Progenitor cell of endocrine pancreas (in vitro differentiated cells): ENCODE measurements at regions not wholly inside any gene's neighbourhood (a gene's known extent, or its start where the extent isn't known, plus 50 kb on each side); places are given as distances from the start of the nearest gene placed in this dataset.

Experiments
- DNase-seq: peaks from one replicate; pipeline ENCODE4 v3.0.0; 2021; ENCODE audit warnings: low spot score; ENCODE audit not compliant: unreplicated experiment
- H3K27ac Mint-ChIP-seq: 2 replicates; pipeline ENCODE4 v1.8.0; 2021; ENCODE audit warnings: mild to moderate bottlenecking, moderate library complexity, mixed read lengths
- H3K27me3 Mint-ChIP-seq: 2 replicates; pipeline ENCODE4 v1.8.0; 2021; ENCODE audit warnings: mixed read lengths
- H3K36me3 Mint-ChIP-seq: 2 replicates; pipeline ENCODE4 v1.8.0; 2022; ENCODE audit warnings: mixed read lengths; ENCODE audit not compliant: insufficient read depth
- H3K4me1 Mint-ChIP-seq: 2 replicates; pipeline ENCODE4 v1.8.0; 2021; ENCODE audit warnings: low read depth, mixed read lengths
- H3K4me3 Mint-ChIP-seq: 2 replicates; pipeline ENCODE4 v1.8.0; 2021; ENCODE audit warnings: low read depth, mild to moderate bottlenecking, moderate library complexity, mixed read lengths
- H3K9me3 Mint-ChIP-seq: 2 replicates; pipeline ENCODE4 v1.8.0; 2021; ENCODE audit warnings: low read depth, mixed read lengths
- TF ChIP-seq, protein P1 (sequence below): fragments of 200-600 bp; sonication (generic); IDR thresholded peaks from one replicate; pipeline ENCODE4 v1.5.0; 2021; ENCODE audit warnings: antibody characterized with exemption, mild to moderate bottlenecking; ENCODE audit not compliant: unreplicated experiment

GRCh38 chr13:103810026-103810425 lies 743.8 kb upstream of the SLC10A2 start:
- no peak overlapping the region for H3K27ac Mint-ChIP-seq
- DNase-seq, result no peak
- H3K4me1 Mint-ChIP-seq, result no peaks in the 10 kb centered on the region
- TF ChIP-seq, protein P1, sequence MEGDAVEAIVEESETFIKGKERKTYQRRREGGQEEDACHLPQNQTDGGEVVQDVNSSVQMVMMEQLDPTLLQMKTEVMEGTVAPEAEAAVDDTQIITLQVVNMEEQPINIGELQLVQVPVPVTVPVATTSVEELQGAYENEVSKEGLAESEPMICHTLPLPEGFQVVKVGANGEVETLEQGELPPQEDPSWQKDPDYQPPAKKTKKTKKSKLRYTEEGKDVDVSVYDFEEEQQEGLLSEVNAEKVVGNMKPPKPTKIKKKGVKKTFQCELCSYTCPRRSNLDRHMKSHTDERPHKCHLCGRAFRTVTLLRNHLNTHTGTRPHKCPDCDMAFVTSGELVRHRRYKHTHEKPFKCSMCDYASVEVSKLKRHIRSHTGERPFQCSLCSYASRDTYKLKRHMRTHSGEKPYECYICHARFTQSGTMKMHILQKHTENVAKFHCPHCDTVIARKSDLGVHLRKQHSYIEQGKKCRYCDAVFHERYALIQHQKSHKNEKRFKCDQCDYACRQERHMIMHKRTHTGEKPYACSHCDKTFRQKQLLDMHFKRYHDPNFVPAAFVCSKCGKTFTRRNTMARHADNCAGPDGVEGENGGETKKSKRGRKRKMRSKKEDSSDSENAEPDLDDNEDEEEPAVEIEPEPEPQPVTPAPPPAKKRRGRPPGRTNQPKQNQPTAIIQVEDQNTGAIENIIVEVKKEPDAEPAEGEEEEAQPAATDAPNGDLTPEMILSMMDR, result no peak
- no peak overlapping the region for H3K4me3 Mint-ChIP-seq
- H3K9me3 Mint-ChIP-seq, result peaks cover 17% of the 10 kb centered on the region
- no peaks in the 10 kb centered on the region for H3K36me3 Mint-ChIP-seq
- H3K27me3 Mint-ChIP-seq, result no peaks in the 10 kb centered on the region

- H3K27me3 Mint-ChIP-seq, result no peaks in the 10 kb centered on the region
- H3K4me1 Mint-ChIP-seq, result peaks cover 14% of the 10 kb centered on the region
- no peak overlapping the region for H3K27ac Mint-ChIP-seq
- no peak overlapping the region for H3K4me3 Mint-ChIP-seq
- H3K9me3 Mint-ChIP-seq, result peaks cover 7% of the 10 kb centered on the region
- TF ChIP-seq, protein P1, result no peak
- H3K36me3 Mint-ChIP-seq, result no peaks in the 10 kb centered on the region
- DNase-seq, result no peak
These were observed 739.6 kb upstream of the SLC10A2 start for GRCh38 chr13:103805771-103806170.

- no peak overlapping the region for H3K4me3 Mint-ChIP-seq
- H3K9me3 Mint-ChIP-seq, result peaks cover 7% of the 10 kb centered on the region
- H3K36me3 Mint-ChIP-seq, result no peaks in the 10 kb centered on the region
- H3K4me1 Mint-ChIP-seq, result peaks cover 17% of the 10 kb centered on the region
- no peak for DNase-seq
- no peak overlapping the region for H3K27ac Mint-ChIP-seq
- TF ChIP-seq, protein P1, result no peak
- H3K27me3 Mint-ChIP-seq, result no peaks in the 10 kb centered on the region
These were observed 737.1 kb upstream of the SLC10A2 start for GRCh38 chr13:103803349-103803748.

DNA sequence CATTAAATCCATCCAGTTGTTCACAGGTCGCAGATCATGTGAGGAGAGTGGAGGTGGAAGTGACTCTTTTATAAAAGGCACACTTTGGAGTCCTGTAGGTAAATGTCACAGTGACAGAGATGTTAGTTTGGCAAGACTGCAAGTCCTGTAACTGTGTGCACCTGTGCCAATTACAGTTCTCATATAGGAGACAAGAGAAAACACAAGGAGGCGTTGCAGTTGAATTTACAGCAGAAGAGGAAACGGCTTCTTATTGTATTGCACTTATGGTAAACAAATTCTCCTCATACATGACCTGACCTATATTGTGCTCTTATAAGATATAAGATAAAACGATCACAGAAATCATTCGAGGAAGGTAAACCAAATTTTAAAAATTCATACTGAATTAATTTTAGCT lies 732.8 kb upstream of the SLC10A2 start:
- TF ChIP-seq, protein P1, result no peak
- Mint-ChIP-seq H3K4me1 (peaks cover 17% of the 10 kb centered on the region), H3K27ac (no peak overlapping the region), H3K4me3 (no peak overlapping the region), H3K27me3 (no peaks in the 10 kb centered on the region), H3K9me3 (no peaks in the 10 kb centered on the region), H3K36me3 (no peaks in the 10 kb centered on the region)
- no peak for DNase-seq

- H3K4me3 Mint-ChIP-seq, result no peak overlapping the region
- no peak for DNase-seq
- no peak overlapping the region for H3K27ac Mint-ChIP-seq
- peaks cover 5% of the 10 kb centered on the region for H3K4me1 Mint-ChIP-seq
- H3K36me3 Mint-ChIP-seq, result no peaks in the 10 kb centered on the region
- no peaks in the 10 kb centered on the region for H3K27me3 Mint-ChIP-seq
- TF ChIP-seq, protein P1, result no peak
- peaks cover 14% of the 10 kb centered on the region for H3K9me3 Mint-ChIP-seq
These were observed 729.8 kb upstream of the SLC10A2 start for GRCh38 chr13:103795892-103796478.
